HG03108 (cell line): ENCODE measurements at regions not wholly inside any gene's neighbourhood (a gene's known extent, or its start where the extent isn't known, plus 50 kb on each side); places are given as distances from the start of the nearest gene placed in this dataset.

Source experiments
- ATAC-seq: cut with Tn5 transposase; IDR thresholded peaks from one replicate; pipeline ENCODE4 v1.9.1; 2021; ENCODE audit warnings: moderate library complexity; ENCODE audit not compliant: unreplicated experiment

DNA sequence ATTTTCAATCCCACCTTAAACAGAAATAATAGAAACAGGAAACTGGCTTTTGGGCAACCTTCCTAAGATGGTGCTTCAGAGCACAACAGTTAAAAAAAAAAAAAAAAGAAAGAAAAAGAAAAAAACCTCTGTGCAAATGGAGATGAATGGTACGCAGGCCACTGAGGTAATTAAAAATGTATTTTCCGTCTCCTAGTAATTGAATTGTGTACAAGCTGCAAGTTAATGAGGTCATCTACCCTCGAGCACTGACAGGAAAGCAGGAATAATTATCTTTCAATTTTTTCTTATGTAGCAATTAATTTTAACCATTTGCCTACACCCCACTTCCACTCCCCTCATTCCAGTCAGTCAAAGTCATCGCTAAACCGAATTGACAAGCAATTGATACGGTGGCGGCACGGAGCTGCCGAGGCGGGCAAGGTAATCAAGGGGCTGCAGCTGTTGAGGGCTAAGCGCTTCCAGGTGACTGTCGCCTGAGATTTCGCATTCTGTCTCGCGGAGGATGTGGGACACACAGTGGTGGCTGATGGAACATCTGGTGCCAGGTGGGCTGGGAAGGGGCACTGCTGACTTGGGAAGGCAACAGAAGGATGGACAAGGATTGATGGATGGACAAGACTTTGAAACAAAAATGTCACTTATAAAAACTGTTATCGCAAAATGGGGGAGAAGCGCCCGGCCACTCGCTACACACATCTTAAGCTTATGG is 109.4 kb downstream of the RCN1 start:
- ATAC-seq: no peak

DNA sequence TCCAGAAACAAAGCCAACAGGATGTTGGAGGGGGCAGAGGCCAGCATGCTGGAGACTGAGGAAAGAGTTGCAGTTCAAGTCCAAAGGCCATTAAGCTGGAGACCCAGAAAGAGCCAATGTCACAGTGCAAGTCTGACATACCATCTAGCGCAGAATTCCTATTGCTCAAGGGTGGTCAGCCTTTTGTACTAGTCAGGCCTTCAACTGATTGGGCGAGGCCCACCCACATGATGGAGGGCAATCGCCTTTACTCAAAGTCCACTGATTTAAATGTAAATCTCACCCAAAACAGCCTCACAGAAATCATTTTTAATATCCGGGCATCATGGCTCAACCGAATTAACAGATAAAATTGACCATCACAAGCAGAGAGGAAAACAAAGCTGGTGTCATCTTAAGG is 113.9 kb downstream of the RCN1 start:
- no peak for ATAC-seq

- ATAC-seq: no peak
Measured at GRCh38 chr11:32210556-32210955, 119.7 kb downstream of the RCN1 start.

- ATAC-seq: no peak
Measured at GRCh38 chr11:32213223-32213622, 122.3 kb downstream of the RCN1 start.

DNA sequence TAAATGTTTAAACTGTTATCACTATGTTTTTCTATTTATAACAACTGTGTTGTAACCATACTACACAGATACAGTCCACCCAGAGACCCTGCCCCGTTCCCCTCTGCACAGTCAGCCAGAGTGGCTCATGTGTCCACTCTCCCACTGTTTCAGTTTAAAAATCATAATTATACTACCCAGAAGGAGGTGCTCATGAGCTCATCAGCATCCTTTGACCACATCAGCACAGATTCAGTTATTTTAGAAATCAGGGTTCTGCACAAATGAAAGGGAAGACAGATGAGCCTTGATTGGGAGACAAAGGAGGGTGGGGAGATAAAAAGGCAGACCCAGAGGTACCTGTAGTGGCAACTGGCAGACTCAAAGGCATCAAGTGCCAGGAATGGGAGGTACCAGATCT is 124.3 kb downstream of the RCN1 start:
- ATAC-seq: no peak

- no peak for ATAC-seq
Measured at GRCh38 chr11:32216749-32217148, 125.9 kb downstream of the RCN1 start.

DNA sequence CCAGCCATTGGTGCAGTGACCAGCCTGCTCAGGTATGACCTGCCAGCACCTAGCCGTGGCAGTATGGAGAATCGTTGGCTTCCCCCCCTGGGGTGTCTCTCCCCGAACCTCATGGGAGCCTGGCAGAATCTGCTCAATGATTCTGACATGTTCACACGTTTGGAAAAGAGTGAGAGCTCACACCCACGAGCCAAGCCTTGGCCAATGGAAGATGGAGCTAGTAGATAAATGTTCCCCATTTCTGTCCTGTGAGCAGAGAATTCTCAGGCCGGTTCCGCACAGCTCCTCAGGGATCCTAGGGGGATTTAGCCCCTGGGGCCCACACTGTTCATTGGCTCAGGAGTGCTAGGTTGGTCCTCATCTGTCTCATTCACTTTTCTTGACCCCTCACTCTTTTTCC is 128.4 kb downstream of the RCN1 start:
- no peak for ATAC-seq

DNA sequence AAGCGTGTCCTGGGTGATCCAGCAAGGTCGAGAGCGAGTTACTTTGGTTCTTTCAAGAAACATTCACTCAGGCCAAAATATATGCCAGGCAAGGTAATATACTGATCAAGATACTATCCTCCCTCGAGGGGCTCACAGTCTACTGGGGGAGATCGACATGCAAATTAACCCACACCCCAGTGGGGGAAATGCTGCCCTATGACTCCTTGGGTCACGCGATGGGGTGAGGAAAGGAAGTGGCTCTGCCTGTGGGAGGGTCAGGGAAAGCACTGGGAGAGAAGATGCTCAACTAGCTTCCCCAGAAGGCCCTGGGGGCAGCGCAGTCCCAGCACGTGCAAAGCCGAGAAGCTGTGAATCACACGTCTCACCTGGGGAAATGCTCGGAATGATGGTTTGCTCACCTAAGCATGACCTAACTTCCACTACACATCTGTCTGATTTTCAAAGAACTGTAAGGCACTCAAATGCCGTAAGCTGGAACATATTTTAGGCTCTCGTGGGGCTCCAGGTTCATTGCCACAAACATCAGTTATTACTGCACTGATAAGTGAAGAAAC is 130.7 kb downstream of the RCN1 start:
- ATAC-seq: no peak

DNA sequence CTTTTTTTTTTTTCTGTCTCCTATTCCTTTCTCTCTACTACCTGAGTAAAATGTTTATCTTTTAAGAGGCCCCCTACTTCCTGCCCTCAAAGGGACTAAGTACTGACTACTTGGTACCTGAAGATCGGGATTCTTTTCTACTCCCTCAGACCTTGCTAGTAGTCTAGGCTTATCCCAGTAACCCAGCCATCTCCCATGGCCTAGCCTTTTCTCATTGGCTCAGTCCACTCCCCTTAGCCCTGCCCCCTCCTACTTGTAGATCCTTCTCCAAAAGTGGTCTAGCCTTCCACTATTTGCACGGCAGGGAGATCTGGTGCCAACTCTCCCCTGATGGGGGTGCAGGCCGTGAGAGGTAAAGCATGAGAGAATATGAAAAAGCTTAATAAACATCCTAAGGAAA is 133.7 kb downstream of the RCN1 start:
- ATAC-seq: no peak

- no peak for ATAC-seq
Measured at GRCh38 chr11:32225571-32226285, 134.9 kb downstream of the RCN1 start.

DNA sequence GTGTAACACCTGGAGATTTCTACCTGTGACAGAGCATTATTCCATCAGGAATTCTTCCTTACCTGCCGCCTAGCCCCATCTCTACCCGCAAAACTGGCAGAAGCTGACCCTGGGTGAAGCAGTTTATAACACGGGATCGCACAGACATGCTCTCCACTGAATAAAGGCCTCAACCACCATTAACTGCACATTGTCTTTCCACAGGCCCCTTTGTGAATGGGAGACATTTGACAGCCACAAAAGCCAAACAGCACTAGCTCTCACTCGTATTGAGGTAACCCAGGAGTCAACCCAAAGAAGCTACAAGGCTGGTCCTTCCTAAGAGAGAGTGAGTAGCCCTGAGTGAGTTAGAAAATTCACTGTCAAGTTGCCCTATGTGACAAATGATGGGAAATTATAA is 135.6 kb downstream of the RCN1 start:
- ATAC-seq: no peak

- ATAC-seq: no peak
Measured at GRCh38 chr11:32229576-32230240, 138.8 kb downstream of the RCN1 start.

GRCh38 chr11:32231909-32232493 is 141.1 kb downstream of the RCN1 start:
- ATAC-seq: peak; percentile 63

GRCh38 chr11:32232516-32232915 is 141.6 kb downstream of the RCN1 start:
- ATAC-seq: no peak

DNA sequence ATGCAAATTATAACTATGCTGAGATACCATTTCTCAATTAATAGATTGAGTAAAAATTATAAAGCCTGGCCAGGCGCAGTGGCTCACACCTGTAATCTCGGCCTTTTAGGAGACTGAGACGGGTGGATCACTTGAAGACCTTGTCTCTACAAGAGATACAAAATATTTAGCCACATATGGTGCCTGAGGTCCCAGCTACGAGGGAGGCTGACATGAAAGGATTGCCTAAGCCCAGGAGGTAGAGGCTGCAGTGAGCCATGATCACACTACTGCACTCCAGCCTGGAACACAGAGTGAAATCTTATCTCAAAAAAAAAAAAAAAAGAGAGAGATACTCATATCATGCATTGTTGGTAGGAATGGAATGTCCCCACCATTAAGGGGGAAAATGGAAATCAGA is 142.4 kb downstream of the RCN1 start:
- ATAC-seq: no peak

GRCh38 chr11:32233928-32234327 is 143.1 kb downstream of the RCN1 start:
- no peak for ATAC-seq

GRCh38 chr11:32244453-32244852 is 153.6 kb downstream of the RCN1 start:
- no peak for ATAC-seq

DNA sequence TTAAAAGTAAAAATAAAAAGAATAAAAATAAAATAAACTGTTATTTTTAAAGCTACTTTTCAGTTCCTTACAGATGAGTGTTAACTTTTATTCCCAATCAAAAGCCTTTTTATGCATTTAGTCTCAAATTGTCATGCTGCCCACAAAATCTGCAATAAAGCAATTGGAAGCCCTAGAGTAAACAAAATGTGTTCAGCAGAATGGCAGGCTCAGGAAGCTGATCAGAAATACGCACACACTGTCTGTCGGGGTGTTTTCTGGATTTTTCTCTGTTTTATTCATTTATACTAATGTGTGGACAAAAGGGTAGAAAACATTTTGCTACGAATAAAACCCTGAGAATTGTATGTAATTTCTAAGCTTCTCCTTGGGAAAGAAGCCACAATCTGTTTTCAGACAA is 162.8 kb downstream of the RCN1 start:
- ATAC-seq: no peak

GRCh38 chr11:32255841-32256240 is 165.0 kb downstream of the RCN1 start:
- no peak for ATAC-seq

GRCh38 chr11:32256466-32256865 is 165.6 kb downstream of the RCN1 start:
- no peak for ATAC-seq

DNA sequence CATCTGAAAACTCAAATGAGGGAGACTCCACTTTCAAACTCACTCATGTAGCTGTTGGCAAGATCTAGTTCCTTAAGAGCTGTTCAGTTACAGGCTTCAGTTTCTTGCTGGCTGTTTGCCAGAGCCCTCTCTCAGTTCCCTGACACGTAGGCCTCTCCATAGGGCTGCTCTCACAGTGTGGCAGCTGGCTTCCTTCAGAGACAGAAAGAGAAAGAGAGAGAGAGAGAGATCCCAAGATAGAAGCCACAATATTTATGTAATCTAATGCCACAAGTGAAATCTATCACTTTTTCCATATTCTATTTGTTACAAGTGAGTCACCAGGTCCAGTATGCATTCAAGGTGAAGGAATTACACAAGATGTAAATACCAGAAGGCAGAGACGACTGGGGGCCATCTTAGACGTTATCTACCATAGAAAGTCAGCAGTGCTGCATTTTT is 168.8 kb downstream of the RCN1 start:
- peak; percentile 80 for ATAC-seq
